Testis (tissue), 2 donors: ENCODE measurements at regions not wholly inside any gene's neighbourhood (a gene's known extent, or its start where the extent isn't known, plus 50 kb on each side); places are given as distances from the start of the nearest gene placed in this dataset.

Experiments used
- POLR2A ChIP-seq: fragments of 450-650 bp; IDR thresholded peaks from one replicate; pipeline ENCODE4 v1.6.1; 2017; ENCODE audit warnings: antibody characterized with exemption, mild to moderate bottlenecking, moderate library complexity
- TF ChIP-seq, protein P1 (sequence below), 3 experiments: fragments of 450-650 bp in 2 of 3; fragments of 200-600 bp in 1 of 3; sonication (generic) in 1 of 3; IDR thresholded peaks; one replicate each; pipeline ENCODE4 v1.5.1; 2016 to 2019; ENCODE audit warnings: antibody characterized with exemption in 3 of 3, mild to moderate bottlenecking in 2 of 3, moderate library complexity in 1 of 3

DNA sequence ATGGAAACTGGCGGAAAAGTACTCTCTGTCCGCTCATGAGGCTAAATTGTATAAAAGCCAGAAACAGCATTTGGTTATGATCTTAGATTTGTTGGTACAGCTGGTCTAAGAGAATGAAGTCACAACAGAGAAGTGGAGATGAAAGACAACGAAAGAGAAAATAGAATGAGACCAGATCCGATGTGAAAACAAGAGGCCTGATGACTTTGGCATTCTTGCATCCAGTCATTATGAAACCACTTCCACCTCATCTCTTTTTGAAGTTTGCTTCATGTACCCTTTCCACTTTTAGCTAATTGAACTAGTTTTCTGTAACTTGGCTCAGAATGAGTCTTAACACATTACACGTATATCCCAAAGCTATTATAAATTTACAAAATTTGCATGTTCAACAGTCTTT lies 1431.7 kb downstream of the LRRC4C start:
- TF ChIP-seq, protein P1, sequence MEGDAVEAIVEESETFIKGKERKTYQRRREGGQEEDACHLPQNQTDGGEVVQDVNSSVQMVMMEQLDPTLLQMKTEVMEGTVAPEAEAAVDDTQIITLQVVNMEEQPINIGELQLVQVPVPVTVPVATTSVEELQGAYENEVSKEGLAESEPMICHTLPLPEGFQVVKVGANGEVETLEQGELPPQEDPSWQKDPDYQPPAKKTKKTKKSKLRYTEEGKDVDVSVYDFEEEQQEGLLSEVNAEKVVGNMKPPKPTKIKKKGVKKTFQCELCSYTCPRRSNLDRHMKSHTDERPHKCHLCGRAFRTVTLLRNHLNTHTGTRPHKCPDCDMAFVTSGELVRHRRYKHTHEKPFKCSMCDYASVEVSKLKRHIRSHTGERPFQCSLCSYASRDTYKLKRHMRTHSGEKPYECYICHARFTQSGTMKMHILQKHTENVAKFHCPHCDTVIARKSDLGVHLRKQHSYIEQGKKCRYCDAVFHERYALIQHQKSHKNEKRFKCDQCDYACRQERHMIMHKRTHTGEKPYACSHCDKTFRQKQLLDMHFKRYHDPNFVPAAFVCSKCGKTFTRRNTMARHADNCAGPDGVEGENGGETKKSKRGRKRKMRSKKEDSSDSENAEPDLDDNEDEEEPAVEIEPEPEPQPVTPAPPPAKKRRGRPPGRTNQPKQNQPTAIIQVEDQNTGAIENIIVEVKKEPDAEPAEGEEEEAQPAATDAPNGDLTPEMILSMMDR (IDR thresholded peaks at IDR 0.05) = no peak
- no peak for TF ChIP-seq POLR2A
